ENCODE measurements at regions not wholly inside any gene's neighbourhood (a gene's known extent, or its start where the extent isn't known, plus 50 kb on each side); places are given as distances from the start of the nearest gene placed in this dataset.
"Not testable (repeated sequence)": the region's sequence is repeated elsewhere in the genome, so short reads cannot be mapped to it uniquely, and the experiment has no call there.

DNA sequence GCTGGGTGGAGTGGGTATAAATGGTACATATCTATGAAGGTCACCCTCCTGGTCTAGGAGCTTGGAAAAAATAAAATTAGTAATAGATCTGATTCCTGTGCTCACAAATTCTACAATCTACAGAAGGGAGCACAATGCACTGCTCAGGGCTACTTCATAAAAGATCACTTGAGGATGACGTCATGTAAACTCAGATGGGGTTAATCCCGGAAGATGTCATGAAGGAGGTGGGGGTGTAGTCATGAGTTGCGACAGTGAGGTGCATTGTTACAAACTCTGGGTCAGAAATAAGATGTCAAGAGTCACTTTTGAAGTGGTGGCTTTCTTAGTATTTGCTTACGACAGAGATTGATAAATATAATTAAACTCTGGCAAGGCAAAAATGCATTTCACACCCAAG is 68.2 kb downstream of the LHX9 start:
- no peak for DNase-seq (ENCODE audit: low read depth, low spot score)
- in situ Hi-C loops (cut with HindIII; ENCODE audit: low sequenced_read_pairs): no loop called here
- no peak overlapping the region for H3K4me3 ChIP-seq (ENCODE audit: low read depth, low read length)
- TF ChIP-seq, protein P1, sequence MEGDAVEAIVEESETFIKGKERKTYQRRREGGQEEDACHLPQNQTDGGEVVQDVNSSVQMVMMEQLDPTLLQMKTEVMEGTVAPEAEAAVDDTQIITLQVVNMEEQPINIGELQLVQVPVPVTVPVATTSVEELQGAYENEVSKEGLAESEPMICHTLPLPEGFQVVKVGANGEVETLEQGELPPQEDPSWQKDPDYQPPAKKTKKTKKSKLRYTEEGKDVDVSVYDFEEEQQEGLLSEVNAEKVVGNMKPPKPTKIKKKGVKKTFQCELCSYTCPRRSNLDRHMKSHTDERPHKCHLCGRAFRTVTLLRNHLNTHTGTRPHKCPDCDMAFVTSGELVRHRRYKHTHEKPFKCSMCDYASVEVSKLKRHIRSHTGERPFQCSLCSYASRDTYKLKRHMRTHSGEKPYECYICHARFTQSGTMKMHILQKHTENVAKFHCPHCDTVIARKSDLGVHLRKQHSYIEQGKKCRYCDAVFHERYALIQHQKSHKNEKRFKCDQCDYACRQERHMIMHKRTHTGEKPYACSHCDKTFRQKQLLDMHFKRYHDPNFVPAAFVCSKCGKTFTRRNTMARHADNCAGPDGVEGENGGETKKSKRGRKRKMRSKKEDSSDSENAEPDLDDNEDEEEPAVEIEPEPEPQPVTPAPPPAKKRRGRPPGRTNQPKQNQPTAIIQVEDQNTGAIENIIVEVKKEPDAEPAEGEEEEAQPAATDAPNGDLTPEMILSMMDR (IDR thresholded peaks at IDR 0.05; ENCODE audit: low read depth, low read length): no peak

- TF ChIP-seq, protein P1 (IDR thresholded peaks at IDR 0.05; ENCODE audit: low read depth, low read length): no peak
- in situ Hi-C loops (cut with HindIII; ENCODE audit: low sequenced_read_pairs): no loop called here
- no peak overlapping the region for H3K4me3 ChIP-seq (ENCODE audit: low read depth, low read length)
- DNase-seq (ENCODE audit: low read depth, low spot score): no peak
Observed at GRCh38 chr1:197986817-197987216, 69.6 kb downstream of the LHX9 start.

DNA sequence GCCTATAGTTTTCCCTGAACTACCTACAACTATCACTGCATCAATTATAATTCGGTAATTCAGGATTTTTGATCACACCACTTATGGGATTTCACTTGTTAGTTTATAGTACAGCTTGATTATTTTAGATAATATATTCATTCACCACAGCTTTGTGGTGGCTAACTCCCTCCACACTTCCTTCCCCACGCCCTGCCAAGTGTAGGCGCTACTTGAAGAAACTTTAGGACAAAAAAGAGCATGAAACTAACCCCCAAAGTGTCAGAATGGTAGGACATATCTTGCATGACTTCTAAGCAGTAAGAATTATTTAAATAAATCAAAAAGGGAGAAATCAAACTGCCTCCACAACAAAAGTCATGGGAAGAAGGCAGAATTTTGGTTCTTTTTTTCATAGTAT is 70.1 kb downstream of the LHX9 start:
- DNase-seq (ENCODE audit: low read depth, low spot score): no peak
- TF ChIP-seq, protein P1 (IDR thresholded peaks at IDR 0.05; ENCODE audit: low read depth, low read length): no peak
- H3K4me3 ChIP-seq (ENCODE audit: low read depth, low read length): no peak overlapping the region
- in situ Hi-C loops (cut with HindIII; ENCODE audit: low sequenced_read_pairs): no loop called here

DNA sequence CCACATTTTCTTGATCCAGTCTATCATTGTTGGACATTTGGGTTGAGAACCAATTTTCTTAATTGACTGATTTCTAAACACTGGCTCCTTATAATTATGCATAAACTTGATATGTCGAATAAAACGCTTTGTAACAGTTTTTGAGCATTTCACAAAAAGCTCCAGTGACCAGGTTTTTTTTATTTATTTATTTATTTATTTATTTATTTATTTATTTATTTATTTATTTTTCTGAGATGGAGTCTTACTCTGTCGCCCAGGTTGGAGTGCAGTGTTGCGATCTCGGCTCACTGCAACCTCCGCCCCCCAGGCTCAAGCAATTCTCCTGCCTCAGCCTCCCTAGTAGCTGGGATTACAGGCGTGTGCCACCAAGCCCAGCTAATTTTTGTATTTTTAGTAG is 71.4 kb downstream of the LHX9 start:
- DNase-seq (ENCODE audit: low read depth, low spot score); in situ Hi-C loops (cut with HindIII; ENCODE audit: low sequenced_read_pairs); H3K4me3 ChIP-seq (ENCODE audit: low read depth, low read length): not testable (repeated sequence)

GRCh38 chr1:197989058-197989457 is 71.9 kb downstream of the LHX9 start:
- in situ Hi-C loops (cut with HindIII; ENCODE audit: low sequenced_read_pairs): no loop called here
- TF ChIP-seq, protein P1 (IDR thresholded peaks at IDR 0.05; ENCODE audit: low read depth, low read length): no peak
- no peak for DNase-seq (ENCODE audit: low read depth, low spot score)
- no peak overlapping the region for H3K4me3 ChIP-seq (ENCODE audit: low read depth, low read length)

DNA sequence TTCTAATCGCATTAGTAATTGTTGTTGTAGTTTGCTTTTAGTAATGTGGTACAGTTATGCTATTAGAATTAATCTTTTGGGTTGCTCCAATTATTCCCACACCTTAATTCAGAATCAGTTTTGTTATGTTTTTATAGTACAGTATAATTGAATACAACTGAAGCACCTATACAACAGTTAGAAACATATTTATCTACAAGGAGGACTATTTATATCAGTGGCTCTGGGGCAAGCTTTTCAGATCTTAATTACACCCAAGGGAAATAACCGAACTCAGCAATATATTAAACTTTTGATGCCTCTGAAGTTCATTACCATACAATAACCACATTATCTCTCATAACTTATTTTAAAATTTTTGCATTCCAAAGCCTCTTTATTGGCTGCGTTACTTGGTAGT is 74.4 kb downstream of the LHX9 start:
- no peak for DNase-seq (ENCODE audit: low read depth, low spot score)

DNA sequence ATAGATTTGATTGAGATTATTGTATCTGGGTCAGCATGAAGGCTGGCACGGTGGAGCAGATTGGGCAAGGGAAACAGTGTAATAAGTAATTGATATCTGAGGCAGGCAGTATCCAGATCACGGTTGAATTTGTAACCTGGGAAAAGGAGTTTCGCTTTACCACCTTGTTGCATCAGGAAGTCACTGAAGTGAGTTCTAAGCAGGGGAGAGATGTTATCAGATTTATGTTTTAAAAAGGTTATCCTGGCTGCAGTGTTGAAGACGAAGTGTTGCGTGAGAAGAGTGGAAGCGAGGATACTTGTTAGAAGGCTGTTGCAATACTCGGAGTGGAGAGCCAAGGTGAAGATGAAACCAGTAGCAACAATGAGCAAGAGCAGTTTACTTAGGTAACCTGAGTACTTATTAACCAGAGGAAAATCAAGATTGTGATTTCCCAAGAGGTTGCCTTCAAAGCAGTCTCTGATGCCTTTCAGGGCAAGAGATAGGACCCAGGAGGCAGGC is 77.8 kb downstream of the LHX9 start:
- no peak overlapping the region for H3K4me3 ChIP-seq (ENCODE audit: low read depth, low read length)
- TF ChIP-seq, protein P1 (IDR thresholded peaks at IDR 0.05; ENCODE audit: low read depth, low read length): no peak
- in situ Hi-C loops (cut with HindIII; ENCODE audit: low sequenced_read_pairs): no loop called here
- DNase-seq (ENCODE audit: low read depth, low spot score): no peak

More for the DNA sequence above, 74.4 kb downstream of the LHX9 start:
- in situ Hi-C loops (cut with HindIII; ENCODE audit: low sequenced_read_pairs): no loop called here
- TF ChIP-seq, protein P1 (IDR thresholded peaks at IDR 0.05; ENCODE audit: low read depth, low read length): no peak
- H3K4me3 ChIP-seq (ENCODE audit: low read depth, low read length): no peak overlapping the region

Data from astrocyte of the spinal cord (primary cell).